ENCODE measurements at regions not wholly inside any gene's neighbourhood (a gene's known extent, or its start where the extent isn't known, plus 50 kb on each side); places are given as distances from the start of the nearest gene placed in this dataset.

GRCh38 chr9:89862316-89862715, 257.5 kb downstream of the GADD45G start:
- TF ChIP-seq EZH2phosphoT487 (IDR thresholded peaks at IDR 0.05; ENCODE audit: borderline replicate concordance, low read depth, low read length) = no peak
- TF ChIP-seq CTCF (conservative IDR thresholded peaks at IDR 0.05; ENCODE audit: low read length) = no peak
- DNase-seq (ENCODE audit: low spot score) = no peak
- Histone ChIP-seq H3K4me2 (ENCODE audit: low read length) (no peak overlapping the region), H3K9me2 (ENCODE audit: insufficient read depth, low read length) (no peaks in the 10 kb centered on the region), H4K20me1 (ENCODE audit: insufficient read depth, low read length) (no peaks in the 10 kb centered on the region), H3K9me3 (ENCODE audit: low read length) (no peaks in the 10 kb centered on the region), H3K79me2 (ENCODE audit: insufficient read depth, low read depth, low read length) (no peaks in the 10 kb centered on the region), H3K36me3 (ENCODE audit: insufficient read depth, low read length) (no peaks in the 10 kb centered on the region), H2AFZ (ENCODE audit: low read length) (no peak overlapping the region), H3K4me3 (ENCODE audit: low read depth, low read length, poor library complexity, severe bottlenecking) (no peak overlapping the region), H3K4me1 (ENCODE audit: insufficient read depth, low read length, poor library complexity, severe bottlenecking) (no peaks in the 10 kb centered on the region), H3K27ac (ENCODE audit: low read depth, low read length, poor library complexity, severe bottlenecking) (no peak overlapping the region)
- BruUV-seq (replicated peaks) = no TSS peak
- ChIA-PET CTCF (ENCODE audit: unreplicated experiment) (no interaction called here), POLR2A (no interaction called here)
- intact Hi-C loops (cut with micrococcal nuclease; ENCODE audit: unreplicated experiment) = no loop called here

GRCh38 chr9:89863141-89863540, 258.3 kb downstream of the GADD45G start:
- TF ChIP-seq EZH2phosphoT487 (IDR thresholded peaks at IDR 0.05; ENCODE audit: borderline replicate concordance, low read depth, low read length) = no peak
- TF ChIP-seq CTCF (conservative IDR thresholded peaks at IDR 0.05; ENCODE audit: low read length) = no peak
- POLR2A ChIA-PET = no interaction called here
- Histone ChIP-seq H3K4me3 (ENCODE audit: low read depth, low read length, poor library complexity, severe bottlenecking) (no peak overlapping the region), H4K20me1 (ENCODE audit: insufficient read depth, low read length) (no peaks in the 10 kb centered on the region), H3K9me3 (ENCODE audit: low read length) (no peaks in the 10 kb centered on the region), H3K9me2 (ENCODE audit: insufficient read depth, low read length) (no peaks in the 10 kb centered on the region), H3K79me2 (ENCODE audit: insufficient read depth, low read depth, low read length) (no peaks in the 10 kb centered on the region), H2AFZ (ENCODE audit: low read length) (no peak overlapping the region), H3K4me2 (ENCODE audit: low read length) (no peak overlapping the region), H3K27ac (ENCODE audit: low read depth, low read length, poor library complexity, severe bottlenecking) (no peak overlapping the region), H3K4me1 (ENCODE audit: insufficient read depth, low read length, poor library complexity, severe bottlenecking) (no peaks in the 10 kb centered on the region), H3K36me3 (ENCODE audit: insufficient read depth, low read length) (no peaks in the 10 kb centered on the region)
- intact Hi-C loops (cut with micrococcal nuclease; ENCODE audit: unreplicated experiment) = no loop called here
- no peak for DNase-seq (ENCODE audit: low spot score)
- CTCF ChIA-PET (ENCODE audit: unreplicated experiment) = no interaction called here
- BruUV-seq (replicated peaks) = no TSS peak

GRCh38 chr9:89863837-89864236, 259.0 kb downstream of the GADD45G start:
- no peak for DNase-seq (ENCODE audit: low spot score)
- CTCF ChIA-PET (ENCODE audit: unreplicated experiment) = no interaction called here
- no peaks in the 10 kb centered on the region for H3K36me3 ChIP-seq (ENCODE audit: insufficient read depth, low read length)

More at GRCh38 chr9:89863837-89864236, 259.0 kb downstream of the GADD45G start:
- TF ChIP-seq CTCF (conservative IDR thresholded peaks at IDR 0.05; ENCODE audit: low read length) = no peak
- TF ChIP-seq EZH2phosphoT487 (IDR thresholded peaks at IDR 0.05; ENCODE audit: borderline replicate concordance, low read depth, low read length) = no peak
- no TSS peak for BruUV-seq (replicated peaks)
- Histone ChIP-seq H3K79me2 (ENCODE audit: insufficient read depth, low read depth, low read length) (no peaks in the 10 kb centered on the region), H3K9me3 (ENCODE audit: low read length) (no peaks in the 10 kb centered on the region), H2AFZ (ENCODE audit: low read length) (no peak overlapping the region), H3K9me2 (ENCODE audit: insufficient read depth, low read length) (no peaks in the 10 kb centered on the region), H3K27ac (ENCODE audit: low read depth, low read length, poor library complexity, severe bottlenecking) (no peak overlapping the region), H3K4me1 (ENCODE audit: insufficient read depth, low read length, poor library complexity, severe bottlenecking) (no peaks in the 10 kb centered on the region), H4K20me1 (ENCODE audit: insufficient read depth, low read length) (no peaks in the 10 kb centered on the region), H3K4me3 (ENCODE audit: low read depth, low read length, poor library complexity, severe bottlenecking) (no peak overlapping the region), H3K4me2 (ENCODE audit: low read length) (no peak overlapping the region)
- POLR2A ChIA-PET = no interaction called here
- intact Hi-C loops (cut with micrococcal nuclease; ENCODE audit: unreplicated experiment) = no loop called here

Data from OCI-LY7 (cell line).